AG04450 (cell line): ENCODE measurements at regions not wholly inside any gene's neighbourhood (a gene's known extent, or its start where the extent isn't known, plus 50 kb on each side); places are given as distances from the start of the nearest gene placed in this dataset.

Experiments used
- CTCF ChIA-PET: fragments of 300-600, 350-600 bp; formaldehyde crosslinking; extraction: SDS; loops from one replicate; lab custom pipeline; 2022; ENCODE audit warnings: antibody characterized with exemption, inconsistent platforms; lab: Charles Lee
- POLR2A ChIA-PET: fragments of 350-600 bp; formaldehyde crosslinking; extraction: SDS; loops from one replicate; lab custom pipeline; 2021; ENCODE audit warnings: antibody characterized with exemption, inconsistent platforms; lab: Yijun Ruan, JAX
- DNase-seq: peaks from one replicate; pipeline ENCODE4 v3.0.0-alpha.2; 2011; ENCODE audit warnings: low read depth, low spot score
- H3K27ac ChIP-seq: one replicate; pipeline ENCODE4 v1.5.1; 2012; ENCODE audit warnings: low read depth, low read length, control low read depth
- H3K27me3 ChIP-seq: one replicate; pipeline ENCODE4 v1.6.0; 2012; ENCODE audit warnings: low read length; ENCODE audit not compliant: control insufficient read depth, insufficient read depth
- H3K4me3 ChIP-seq: 2 replicates; pipeline ENCODE4 v1.5.1; 2011; ENCODE audit warnings: mild to moderate bottlenecking, low read depth, low read length, control low read depth
- H3K9me3 ChIP-seq: 2 replicates; pipeline ENCODE4 v1.5.1; 2012; ENCODE audit warnings: low read length; ENCODE audit not compliant: control insufficient read depth, insufficient read depth
- TF ChIP-seq, protein P1 (sequence below): IDR thresholded peaks from 2 replicates; pipeline ENCODE4 v1.5.1; 2011; ENCODE audit warnings: low read depth, low read length, control low read depth, inconsistent platforms

- CTCF ChIA-PET: interaction anchor here (1.8 kb wide), 1 partner anchor 8 kb away, joined by 5 read pairs; no protein-coding TSS in a partner anchor
- Histone ChIP-seq H3K4me3 (no peak overlapping the region), H3K27ac (no peak overlapping the region), H3K27me3 (no peaks in the 10 kb centered on the region), H3K9me3 (peaks cover 2% of the 10 kb centered on the region; the same call in 1 of the 2 replicates)
- POLR2A ChIA-PET: no interaction called here
- DNase-seq: no peak
- TF ChIP-seq, protein P1, sequence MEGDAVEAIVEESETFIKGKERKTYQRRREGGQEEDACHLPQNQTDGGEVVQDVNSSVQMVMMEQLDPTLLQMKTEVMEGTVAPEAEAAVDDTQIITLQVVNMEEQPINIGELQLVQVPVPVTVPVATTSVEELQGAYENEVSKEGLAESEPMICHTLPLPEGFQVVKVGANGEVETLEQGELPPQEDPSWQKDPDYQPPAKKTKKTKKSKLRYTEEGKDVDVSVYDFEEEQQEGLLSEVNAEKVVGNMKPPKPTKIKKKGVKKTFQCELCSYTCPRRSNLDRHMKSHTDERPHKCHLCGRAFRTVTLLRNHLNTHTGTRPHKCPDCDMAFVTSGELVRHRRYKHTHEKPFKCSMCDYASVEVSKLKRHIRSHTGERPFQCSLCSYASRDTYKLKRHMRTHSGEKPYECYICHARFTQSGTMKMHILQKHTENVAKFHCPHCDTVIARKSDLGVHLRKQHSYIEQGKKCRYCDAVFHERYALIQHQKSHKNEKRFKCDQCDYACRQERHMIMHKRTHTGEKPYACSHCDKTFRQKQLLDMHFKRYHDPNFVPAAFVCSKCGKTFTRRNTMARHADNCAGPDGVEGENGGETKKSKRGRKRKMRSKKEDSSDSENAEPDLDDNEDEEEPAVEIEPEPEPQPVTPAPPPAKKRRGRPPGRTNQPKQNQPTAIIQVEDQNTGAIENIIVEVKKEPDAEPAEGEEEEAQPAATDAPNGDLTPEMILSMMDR: no peak
Observed at GRCh38 chr13:82740442-82740841, 1141.8 kb downstream of the SLITRK1 start.

- Histone ChIP-seq H3K27me3 (no peaks in the 10 kb centered on the region), H3K27ac (no peak overlapping the region), H3K9me3 (peaks cover 2% of the 10 kb centered on the region; the same call in 1 of the 2 replicates), H3K4me3 (no peak overlapping the region)
- TF ChIP-seq, protein P1: peak; percentile 40
- ChIA-PET POLR2A (no interaction called here), CTCF (interaction anchor here (1.8 kb wide), 1 partner anchor 8 kb away, joined by 5 read pairs; no protein-coding TSS in a partner anchor)
- DNase-seq: no peak
Observed at GRCh38 chr13:82739881-82740280, 1142.4 kb downstream of the SLITRK1 start.

GRCh38 chr13:82729401-82729800 lies 1152.9 kb downstream of the SLITRK1 start:
- no peak for DNase-seq
- no peaks in the 10 kb centered on the region for H3K9me3 ChIP-seq
- TF ChIP-seq, protein P1: no peak
- CTCF ChIA-PET: no interaction called here
- POLR2A ChIA-PET: no interaction called here
- H3K27ac ChIP-seq: no peak overlapping the region
- no peak overlapping the region for H3K4me3 ChIP-seq
- no peaks in the 10 kb centered on the region for H3K27me3 ChIP-seq

DNA sequence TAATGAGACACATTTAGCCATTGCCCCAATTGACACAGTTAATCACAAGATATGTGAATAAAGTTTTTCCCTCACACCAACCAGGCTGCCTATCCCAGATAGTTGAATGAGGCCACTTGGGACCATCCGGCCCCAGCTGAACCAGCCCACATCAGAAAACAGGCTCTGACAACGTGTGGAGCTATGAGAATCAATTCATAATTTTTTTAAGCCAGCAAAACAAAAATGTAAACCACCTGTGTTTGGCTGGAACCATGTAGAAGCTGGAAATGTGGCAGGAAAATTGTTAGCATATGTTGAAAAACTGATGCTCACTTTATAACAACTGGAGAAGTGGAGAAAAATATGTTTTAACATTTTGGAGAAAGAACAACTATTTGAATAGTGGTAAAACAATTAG lies 1161.3 kb downstream of the SLITRK1 start:
- H3K27me3 ChIP-seq: no peaks in the 10 kb centered on the region
- ChIA-PET POLR2A (no interaction called here), CTCF (no interaction called here)
- H3K9me3 ChIP-seq: no peaks in the 10 kb centered on the region
- no peak overlapping the region for H3K4me3 ChIP-seq
- DNase-seq: no peak
- TF ChIP-seq, protein P1: no peak
- H3K27ac ChIP-seq: no peak overlapping the region

DNA sequence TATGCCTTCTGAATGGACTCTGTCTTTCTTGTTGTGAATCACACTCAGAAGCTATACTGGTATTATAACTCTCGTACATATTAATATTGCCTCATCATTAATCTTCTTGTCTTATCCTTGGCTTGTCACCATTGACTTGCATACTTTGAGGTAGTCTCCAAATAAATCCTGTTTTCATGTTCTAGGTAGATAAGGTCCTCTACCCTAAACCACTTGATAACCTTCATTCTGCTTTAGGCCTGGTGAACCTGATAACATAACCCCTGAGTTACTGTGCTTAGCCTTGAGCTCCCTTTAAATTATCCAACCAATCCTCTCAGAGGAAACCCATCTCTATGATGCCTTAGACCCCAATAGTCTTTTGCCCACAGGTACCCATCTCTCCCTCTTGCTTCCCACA lies 1162.3 kb downstream of the SLITRK1 start:
- ChIA-PET CTCF (no interaction called here), POLR2A (no interaction called here)
- DNase-seq: no peak
- Histone ChIP-seq H3K27me3 (no peaks in the 10 kb centered on the region), H3K4me3 (no peak overlapping the region), H3K27ac (no peak overlapping the region), H3K9me3 (no peaks in the 10 kb centered on the region)
- TF ChIP-seq, protein P1: no peak
